GM12865 (cell line): ENCODE measurements at regions not wholly inside any gene's neighbourhood (a gene's known extent, or its start where the extent isn't known, plus 50 kb on each side); places are given as distances from the start of the nearest gene placed in this dataset.
"Not testable (repeated sequence)": the region's sequence is repeated elsewhere in the genome, so short reads cannot be mapped to it uniquely, and the experiment has no call there.

Experiments
- DNase-seq: peaks from one replicate; pipeline ENCODE4 v3.0.0; 2010; ENCODE audit warnings: low read depth
- H3K4me3 ChIP-seq: 2 replicates; pipeline ENCODE4 v1.5.1; 2011; ENCODE audit warnings: mild to moderate bottlenecking, low read depth, low read length, control low read depth
- TF ChIP-seq, protein P1 (sequence below): IDR thresholded peaks from 2 replicates; pipeline ENCODE4 v1.5.1; 2011; ENCODE audit warnings: low read length, control low read depth, low read depth, inconsistent platforms; ENCODE audit not compliant: insufficient read depth; ENCODE audit errors: missing control alignments

DNA sequence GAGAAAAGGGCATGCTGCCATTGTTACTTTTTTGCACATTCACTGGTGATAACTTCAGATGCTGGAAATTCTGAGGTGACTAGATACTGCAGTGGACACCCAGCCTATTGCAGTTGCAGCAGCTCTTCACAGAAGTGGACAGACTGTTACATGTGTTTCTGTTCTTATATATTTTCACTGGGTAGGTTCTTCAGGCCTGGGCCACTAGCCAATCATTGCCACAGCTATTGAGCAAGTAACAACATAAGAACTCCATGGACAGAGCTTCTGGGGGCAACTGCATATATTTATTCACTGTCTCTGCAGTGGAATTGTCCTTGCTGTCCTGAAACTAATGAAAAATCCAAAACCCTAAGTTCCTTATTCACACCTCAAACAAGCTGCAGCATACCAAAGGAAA, 938.6 kb upstream of the AMELY start:
- DNase-seq, result no peak
- H3K4me3 ChIP-seq, result no peak overlapping the region
- TF ChIP-seq, protein P1, sequence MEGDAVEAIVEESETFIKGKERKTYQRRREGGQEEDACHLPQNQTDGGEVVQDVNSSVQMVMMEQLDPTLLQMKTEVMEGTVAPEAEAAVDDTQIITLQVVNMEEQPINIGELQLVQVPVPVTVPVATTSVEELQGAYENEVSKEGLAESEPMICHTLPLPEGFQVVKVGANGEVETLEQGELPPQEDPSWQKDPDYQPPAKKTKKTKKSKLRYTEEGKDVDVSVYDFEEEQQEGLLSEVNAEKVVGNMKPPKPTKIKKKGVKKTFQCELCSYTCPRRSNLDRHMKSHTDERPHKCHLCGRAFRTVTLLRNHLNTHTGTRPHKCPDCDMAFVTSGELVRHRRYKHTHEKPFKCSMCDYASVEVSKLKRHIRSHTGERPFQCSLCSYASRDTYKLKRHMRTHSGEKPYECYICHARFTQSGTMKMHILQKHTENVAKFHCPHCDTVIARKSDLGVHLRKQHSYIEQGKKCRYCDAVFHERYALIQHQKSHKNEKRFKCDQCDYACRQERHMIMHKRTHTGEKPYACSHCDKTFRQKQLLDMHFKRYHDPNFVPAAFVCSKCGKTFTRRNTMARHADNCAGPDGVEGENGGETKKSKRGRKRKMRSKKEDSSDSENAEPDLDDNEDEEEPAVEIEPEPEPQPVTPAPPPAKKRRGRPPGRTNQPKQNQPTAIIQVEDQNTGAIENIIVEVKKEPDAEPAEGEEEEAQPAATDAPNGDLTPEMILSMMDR, result no peak

DNA sequence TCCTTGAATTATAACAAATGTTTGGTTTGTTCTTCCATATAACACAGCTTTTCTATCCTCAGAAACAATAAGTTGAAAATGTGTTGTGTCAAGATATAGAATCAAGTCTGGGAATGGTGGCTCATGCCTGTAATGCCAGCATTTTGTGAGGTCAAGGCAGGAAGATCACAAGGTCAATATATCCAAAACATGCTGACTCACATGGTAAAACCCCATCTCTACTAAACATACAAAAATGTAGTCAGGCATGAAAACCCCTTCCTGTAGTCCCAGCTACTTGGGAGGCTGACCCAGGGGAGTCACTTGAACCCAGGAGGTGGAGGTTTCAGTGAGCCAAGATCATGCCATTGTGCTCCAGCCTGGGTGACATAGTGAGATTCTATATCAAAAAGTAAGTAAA, 934.2 kb upstream of the AMELY start:
- TF ChIP-seq, protein P1, result no peak
- no peak overlapping the region for H3K4me3 ChIP-seq
- no peak for DNase-seq

DNA sequence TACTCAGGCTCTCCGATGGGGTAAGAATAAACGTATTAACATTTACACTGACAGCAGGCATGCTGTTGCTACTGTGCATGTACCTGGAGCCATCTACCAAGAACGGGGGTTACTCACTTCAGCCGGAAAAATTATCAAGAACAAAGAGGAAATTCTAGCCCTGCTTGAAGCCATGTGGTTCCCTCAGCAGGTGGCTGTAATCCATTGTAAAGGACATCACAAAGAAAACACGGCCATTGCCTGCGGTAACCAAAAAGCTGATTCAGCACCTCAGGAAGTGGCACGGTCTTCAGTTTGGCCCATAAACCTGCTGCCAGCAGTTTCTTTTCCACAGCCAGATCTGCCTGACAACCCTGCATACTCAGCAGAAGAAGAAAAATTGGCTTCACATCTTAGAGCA, 925.5 kb upstream of the AMELY start:
- TF ChIP-seq, protein P1, result no peak
- no peak overlapping the region for H3K4me3 ChIP-seq
- DNase-seq, result no peak

DNA sequence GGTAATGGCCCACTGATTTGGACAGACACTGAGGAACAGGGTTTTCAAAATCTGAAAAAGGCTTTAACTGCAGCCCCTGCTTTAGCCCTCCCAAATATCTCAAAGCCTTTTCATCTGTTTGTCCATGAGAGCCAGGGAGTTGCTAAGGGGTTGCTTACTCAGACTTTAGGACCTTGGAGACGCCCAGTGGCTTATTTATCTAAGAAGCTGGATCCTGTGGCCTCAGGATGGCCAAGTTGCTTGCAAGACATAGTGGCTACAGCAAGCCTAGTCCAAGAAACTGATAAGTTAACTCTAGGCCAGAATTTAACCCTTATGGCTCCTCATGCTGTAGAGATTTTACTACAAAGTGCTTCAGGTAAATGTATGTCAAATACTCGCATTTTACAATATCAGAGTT, 924.8 kb upstream of the AMELY start:
- TF ChIP-seq, protein P1, result no peak
- no peak for DNase-seq
- H3K4me3 ChIP-seq, result no peak overlapping the region

DNA sequence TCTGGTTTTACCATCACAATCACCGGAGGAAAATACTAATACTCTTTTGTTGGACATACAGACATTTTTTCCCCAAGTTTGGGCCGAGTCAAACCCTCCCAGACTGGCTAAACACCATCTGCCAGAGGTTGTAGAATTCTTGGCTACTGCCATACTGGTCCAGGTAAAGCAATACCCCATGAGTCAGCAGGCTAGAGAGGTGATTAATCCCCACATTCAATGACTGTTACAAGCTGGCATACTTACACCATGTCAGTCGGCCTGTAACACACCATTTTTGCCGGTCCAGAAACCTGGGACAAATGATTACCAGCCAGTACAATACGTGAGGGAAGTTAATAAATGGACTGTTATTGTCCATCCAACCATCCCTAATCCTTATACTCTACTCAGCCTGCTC, 923.9 kb upstream of the AMELY start:
- TF ChIP-seq, protein P1, result no peak
- H3K4me3 ChIP-seq, result no peak overlapping the region
- no peak for DNase-seq

DNA sequence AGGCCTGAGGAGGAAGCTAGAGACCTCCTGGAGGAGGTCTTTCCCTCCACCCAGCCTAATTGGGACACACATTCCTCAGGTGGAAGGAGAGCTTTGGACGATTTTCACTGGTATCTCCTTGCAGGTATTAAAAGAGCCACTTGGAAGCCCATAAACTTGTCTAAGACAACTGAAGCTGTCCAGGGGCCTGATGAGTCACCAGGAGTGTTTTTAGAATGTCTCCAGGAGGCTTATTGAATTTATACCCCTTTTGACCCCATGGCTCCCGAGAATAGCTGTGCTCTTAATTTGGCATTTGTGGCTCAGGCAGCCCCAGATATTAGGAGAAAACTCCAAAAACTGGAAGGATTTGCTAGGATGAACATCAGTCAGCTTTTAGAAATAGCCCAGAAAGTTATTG, 922.7 kb upstream of the AMELY start:
- TF ChIP-seq, protein P1, result no peak
- no peak for DNase-seq
- H3K4me3 ChIP-seq, result no peak overlapping the region

DNA sequence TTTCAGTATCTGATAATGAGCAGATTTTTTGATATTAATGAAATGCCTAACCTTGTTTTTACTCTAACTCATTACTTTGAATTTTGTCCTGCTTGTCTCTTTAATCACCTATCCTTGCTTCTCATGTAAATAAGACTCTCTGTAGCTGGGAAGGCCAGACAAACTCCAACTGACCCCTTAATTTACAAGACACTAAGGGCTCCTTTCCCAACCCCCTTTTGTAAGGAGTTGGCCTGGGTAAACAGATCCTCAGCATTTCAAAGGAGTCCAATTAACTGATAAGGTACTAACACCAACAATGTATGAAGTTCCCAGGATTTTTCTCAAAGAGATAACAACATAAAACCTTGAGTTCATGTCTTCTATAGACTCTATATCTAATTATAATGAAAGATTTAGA, 919.3 kb upstream of the AMELY start:
- H3K4me3 ChIP-seq, DNase-seq: not testable (repeated sequence)

DNA sequence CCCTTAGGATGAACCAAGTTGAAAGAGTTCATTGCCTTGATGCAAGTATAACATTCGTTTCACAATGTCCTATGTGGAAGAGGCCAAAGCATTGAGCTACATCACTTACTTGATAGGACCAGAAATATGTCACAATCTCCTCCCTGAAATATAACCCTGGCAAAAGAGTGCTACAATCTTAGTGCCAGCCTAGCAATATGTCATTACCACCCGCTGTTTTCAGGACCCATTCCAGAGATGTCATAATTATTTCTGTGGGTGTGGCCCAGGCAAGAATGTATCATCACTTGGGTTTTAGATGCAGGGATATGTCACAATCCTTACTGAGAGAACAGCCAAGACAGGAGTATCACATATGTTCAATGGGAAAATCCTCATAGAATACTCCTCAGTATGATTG, 915.0 kb upstream of the AMELY start:
- TF ChIP-seq, protein P1, result no peak
- no peak overlapping the region for H3K4me3 ChIP-seq
- no peak for DNase-seq
